HEK293 (cell line): ENCODE measurements at regions not wholly inside any gene's neighbourhood (a gene's known extent, or its start where the extent isn't known, plus 50 kb on each side); places are given as distances from the start of the nearest gene placed in this dataset.

Experiments
- ZBTB8A ChIP-seq: fragments of 450-650 bp; formaldehyde crosslinking; IDR thresholded peaks from 2 replicates; pipeline ENCODE4 v1.5.1; 2016; ENCODE audit warnings: missing biosample characterization, missing genetic modification characterization
- ZNF274 ChIP-seq, 2 experiments: fragments of 200-500 bp in 1 of 2; fragments of 450-650 bp in 1 of 2; sonication (Bioruptor generic) in 1 of 2; formaldehyde crosslinking in 1 of 2; IDR thresholded peaks; 2 replicates each; pipeline versions ENCODE4 v1.5.1 to v1.6.1; 2014 to 2016; ENCODE audit warnings: borderline replicate concordance in 1 of 2, inconsistent platforms in 1 of 2, low read length in 1 of 2, missing biosample characterization in 1 of 2, missing genetic modification characterization in 1 of 2
- ZNF302 ChIP-seq: fragments of 450-650 bp; formaldehyde crosslinking; IDR thresholded peaks from 2 replicates; pipeline ENCODE4 v1.5.1; 2016; ENCODE audit warnings: missing biosample characterization, missing genetic modification characterization, low read depth
- ZNF48 ChIP-seq: fragments of 450-650 bp; formaldehyde crosslinking; IDR thresholded peaks from 2 replicates; pipeline ENCODE4 v1.5.1; 2016; ENCODE audit warnings: missing biosample characterization, missing genetic modification characterization
- ZNF555 ChIP-seq: fragments of 450-650 bp; formaldehyde crosslinking; conservative IDR thresholded peaks from 2 replicates; pipeline ENCODE4 v1.5.1; 2017; ENCODE audit warnings: missing biosample characterization, mild to moderate bottlenecking, missing genetic modification characterization, inconsistent platforms
- ZNF558 ChIP-seq: fragments of 450-650 bp; formaldehyde crosslinking; IDR thresholded peaks from 2 replicates; pipeline ENCODE4 v1.5.1; 2016; ENCODE audit warnings: missing biosample characterization, missing genetic modification characterization
- TF ChIP-seq, protein P1 (sequence below): fragments of 450-650 bp; formaldehyde crosslinking; IDR thresholded peaks from 2 replicates; pipeline ENCODE4 v1.5.1; 2016; ENCODE audit warnings: missing biosample characterization, missing genetic modification characterization
- TF ChIP-seq, protein P2 (sequence below): fragments of 450-650 bp; formaldehyde crosslinking; IDR thresholded peaks from 2 replicates; pipeline ENCODE4 v1.5.1; 2016; ENCODE audit warnings: missing biosample characterization, missing genetic modification characterization
- TF ChIP-seq, protein P3 (sequence below): fragments of 450-650 bp; formaldehyde crosslinking; IDR thresholded peaks from 2 replicates; pipeline ENCODE4 v1.5.1; 2017; ENCODE audit warnings: missing biosample characterization, missing genetic modification characterization
- TF ChIP-seq, protein P4 (sequence below): fragments of 450-650 bp; formaldehyde crosslinking; optimal IDR thresholded peaks from 2 replicates; pipeline ENCODE3; 2016; ENCODE audit warnings: missing biosample characterization, mild to moderate bottlenecking, missing genetic modification characterization

DNA sequence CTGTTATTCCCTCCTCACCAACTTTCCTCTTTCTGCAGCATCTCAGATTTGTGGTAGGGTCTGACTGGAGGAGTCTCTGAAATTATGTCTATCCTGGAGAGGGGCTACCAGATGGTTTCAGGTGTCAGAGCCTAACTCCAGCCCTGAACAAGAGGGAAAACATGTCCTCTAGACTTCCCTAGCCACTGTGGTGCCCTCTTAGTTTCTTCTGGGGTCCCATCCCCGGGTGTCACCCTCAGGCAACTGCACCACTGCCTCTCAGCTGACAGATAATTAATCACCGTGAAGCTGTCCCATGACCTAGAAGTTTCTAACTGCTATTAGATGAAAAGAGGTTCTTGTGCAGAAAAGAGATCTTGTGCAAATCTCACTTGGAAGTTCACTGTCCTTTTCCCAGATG lies 95.1 kb upstream of the CELF4 start:
- TF ChIP-seq ZNF558 (no peak), ZNF274 (IDR thresholded peaks at IDR 0.05; ENCODE audit: low read length) (no peak), ZNF274 (tag by site-specific recombination; IDR thresholded peaks at IDR 0.05; ENCODE audit: borderline replicate concordance) (no peak), ZNF48 (tag by site-specific recombination) (no peak), ZBTB8A (tag by site-specific recombination) (no peak), ZNF555 (tag by site-specific recombination) (no peak), ZNF302 (no peak)
- TF ChIP-seq, protein P1, sequence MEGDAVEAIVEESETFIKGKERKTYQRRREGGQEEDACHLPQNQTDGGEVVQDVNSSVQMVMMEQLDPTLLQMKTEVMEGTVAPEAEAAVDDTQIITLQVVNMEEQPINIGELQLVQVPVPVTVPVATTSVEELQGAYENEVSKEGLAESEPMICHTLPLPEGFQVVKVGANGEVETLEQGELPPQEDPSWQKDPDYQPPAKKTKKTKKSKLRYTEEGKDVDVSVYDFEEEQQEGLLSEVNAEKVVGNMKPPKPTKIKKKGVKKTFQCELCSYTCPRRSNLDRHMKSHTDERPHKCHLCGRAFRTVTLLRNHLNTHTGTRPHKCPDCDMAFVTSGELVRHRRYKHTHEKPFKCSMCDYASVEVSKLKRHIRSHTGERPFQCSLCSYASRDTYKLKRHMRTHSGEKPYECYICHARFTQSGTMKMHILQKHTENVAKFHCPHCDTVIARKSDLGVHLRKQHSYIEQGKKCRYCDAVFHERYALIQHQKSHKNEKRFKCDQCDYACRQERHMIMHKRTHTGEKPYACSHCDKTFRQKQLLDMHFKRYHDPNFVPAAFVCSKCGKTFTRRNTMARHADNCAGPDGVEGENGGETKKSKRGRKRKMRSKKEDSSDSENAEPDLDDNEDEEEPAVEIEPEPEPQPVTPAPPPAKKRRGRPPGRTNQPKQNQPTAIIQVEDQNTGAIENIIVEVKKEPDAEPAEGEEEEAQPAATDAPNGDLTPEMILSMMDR (tag by site-specific recombination) = no peak
- TF ChIP-seq, protein P2, sequence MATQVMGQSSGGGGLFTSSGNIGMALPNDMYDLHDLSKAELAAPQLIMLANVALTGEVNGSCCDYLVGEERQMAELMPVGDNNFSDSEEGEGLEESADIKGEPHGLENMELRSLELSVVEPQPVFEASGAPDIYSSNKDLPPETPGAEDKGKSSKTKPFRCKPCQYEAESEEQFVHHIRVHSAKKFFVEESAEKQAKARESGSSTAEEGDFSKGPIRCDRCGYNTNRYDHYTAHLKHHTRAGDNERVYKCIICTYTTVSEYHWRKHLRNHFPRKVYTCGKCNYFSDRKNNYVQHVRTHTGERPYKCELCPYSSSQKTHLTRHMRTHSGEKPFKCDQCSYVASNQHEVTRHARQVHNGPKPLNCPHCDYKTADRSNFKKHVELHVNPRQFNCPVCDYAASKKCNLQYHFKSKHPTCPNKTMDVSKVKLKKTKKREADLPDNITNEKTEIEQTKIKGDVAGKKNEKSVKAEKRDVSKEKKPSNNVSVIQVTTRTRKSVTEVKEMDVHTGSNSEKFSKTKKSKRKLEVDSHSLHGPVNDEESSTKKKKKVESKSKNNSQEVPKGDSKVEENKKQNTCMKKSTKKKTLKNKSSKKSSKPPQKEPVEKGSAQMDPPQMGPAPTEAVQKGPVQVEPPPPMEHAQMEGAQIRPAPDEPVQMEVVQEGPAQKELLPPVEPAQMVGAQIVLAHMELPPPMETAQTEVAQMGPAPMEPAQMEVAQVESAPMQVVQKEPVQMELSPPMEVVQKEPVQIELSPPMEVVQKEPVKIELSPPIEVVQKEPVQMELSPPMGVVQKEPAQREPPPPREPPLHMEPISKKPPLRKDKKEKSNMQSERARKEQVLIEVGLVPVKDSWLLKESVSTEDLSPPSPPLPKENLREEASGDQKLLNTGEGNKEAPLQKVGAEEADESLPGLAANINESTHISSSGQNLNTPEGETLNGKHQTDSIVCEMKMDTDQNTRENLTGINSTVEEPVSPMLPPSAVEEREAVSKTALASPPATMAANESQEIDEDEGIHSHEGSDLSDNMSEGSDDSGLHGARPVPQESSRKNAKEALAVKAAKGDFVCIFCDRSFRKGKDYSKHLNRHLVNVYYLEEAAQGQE = no peak
- TF ChIP-seq, protein P3, sequence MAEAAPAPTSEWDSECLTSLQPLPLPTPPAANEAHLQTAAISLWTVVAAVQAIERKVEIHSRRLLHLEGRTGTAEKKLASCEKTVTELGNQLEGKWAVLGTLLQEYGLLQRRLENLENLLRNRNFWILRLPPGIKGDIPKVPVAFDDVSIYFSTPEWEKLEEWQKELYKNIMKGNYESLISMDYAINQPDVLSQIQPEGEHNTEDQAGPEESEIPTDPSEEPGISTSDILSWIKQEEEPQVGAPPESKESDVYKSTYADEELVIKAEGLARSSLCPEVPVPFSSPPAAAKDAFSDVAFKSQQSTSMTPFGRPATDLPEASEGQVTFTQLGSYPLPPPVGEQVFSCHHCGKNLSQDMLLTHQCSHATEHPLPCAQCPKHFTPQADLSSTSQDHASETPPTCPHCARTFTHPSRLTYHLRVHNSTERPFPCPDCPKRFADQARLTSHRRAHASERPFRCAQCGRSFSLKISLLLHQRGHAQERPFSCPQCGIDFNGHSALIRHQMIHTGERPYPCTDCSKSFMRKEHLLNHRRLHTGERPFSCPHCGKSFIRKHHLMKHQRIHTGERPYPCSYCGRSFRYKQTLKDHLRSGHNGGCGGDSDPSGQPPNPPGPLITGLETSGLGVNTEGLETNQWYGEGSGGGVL (tag by site-specific recombination) = no peak
- TF ChIP-seq, protein P4, sequence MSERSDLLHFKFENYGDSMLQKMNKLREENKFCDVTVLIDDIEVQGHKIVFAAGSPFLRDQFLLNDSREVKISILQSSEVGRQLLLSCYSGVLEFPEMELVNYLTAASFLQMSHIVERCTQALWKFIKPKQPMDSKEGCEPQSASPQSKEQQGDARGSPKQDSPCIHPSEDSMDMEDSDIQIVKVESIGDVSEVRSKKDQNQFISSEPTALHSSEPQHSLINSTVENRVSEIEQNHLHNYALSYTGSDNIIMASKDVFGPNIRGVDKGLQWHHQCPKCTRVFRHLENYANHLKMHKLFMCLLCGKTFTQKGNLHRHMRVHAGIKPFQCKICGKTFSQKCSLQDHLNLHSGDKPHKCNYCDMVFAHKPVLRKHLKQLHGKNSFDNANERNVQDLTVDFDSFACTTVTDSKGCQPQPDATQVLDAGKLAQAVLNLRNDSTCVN (tag by site-specific recombination) = no peak
